PFSK-1 (cell line): ENCODE measurements at regions not wholly inside any gene's neighbourhood (a gene's known extent, or its start where the extent isn't known, plus 50 kb on each side); places are given as distances from the start of the nearest gene placed in this dataset.

Experiments
- FOXP2 ChIP-seq: optimal IDR thresholded peaks from 2 replicates; pipeline ENCODE3; 2011; ENCODE audit warnings: borderline replicate concordance, control low read depth, inconsistent platforms; ENCODE audit not compliant: insufficient read depth; ENCODE audit errors: extremely low read length, extremely low read depth
- POLR2AphosphoS5 ChIP-seq: IDR thresholded peaks from 2 replicates; pipeline ENCODE4 v1.6.1; 2012; ENCODE audit warnings: low read depth, mild to moderate bottlenecking, control low read depth, low read length, moderate library complexity
- SIN3A ChIP-seq: IDR thresholded peaks from 2 replicates; pipeline ENCODE4 v1.6.1; 2012; ENCODE audit warnings: mild to moderate bottlenecking, low read length, moderate library complexity, borderline replicate concordance; ENCODE audit not compliant: insufficient read depth
- TAF1 ChIP-seq: IDR thresholded peaks from 2 replicates; pipeline ENCODE4 v1.6.1; 2012; ENCODE audit warnings: low read length, control low read depth, borderline replicate concordance; ENCODE audit not compliant: insufficient read depth
- TF ChIP-seq, protein P1 (sequence below), 2 experiments: IDR thresholded peaks; 2 replicates each; pipeline versions ENCODE4 v1.6.1 to v1.8.0; 2011 to 2012; ENCODE audit warnings: low read depth in 2 of 2, low read length in 2 of 2, control low read depth in 1 of 2, inconsistent platforms in 1 of 2, mild to moderate bottlenecking in 1 of 2, moderate library complexity in 1 of 2; ENCODE audit not compliant: insufficient read depth in 1 of 2

DNA sequence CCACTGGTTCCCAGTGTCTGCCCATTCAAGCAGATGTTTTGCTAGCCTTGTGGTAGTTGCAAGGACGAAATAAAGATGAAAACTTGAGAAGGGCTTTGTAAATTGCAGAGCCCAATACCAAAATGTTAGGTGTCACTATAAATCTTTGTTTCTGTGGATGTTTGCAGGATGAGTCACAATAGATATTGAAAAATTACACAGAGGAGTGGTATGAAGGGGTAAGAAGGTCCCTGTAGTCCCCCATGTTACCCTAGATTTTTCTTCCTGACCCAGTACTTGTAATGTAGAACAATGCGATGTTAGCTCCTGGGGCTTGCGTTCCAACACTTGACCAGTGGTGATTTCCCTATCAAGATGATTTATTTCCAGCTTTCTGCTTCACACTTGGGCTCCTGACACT, 102.6 kb upstream of the LYZL1 start:
- TF ChIP-seq FOXP2: no peak
- TF ChIP-seq, protein P1, sequence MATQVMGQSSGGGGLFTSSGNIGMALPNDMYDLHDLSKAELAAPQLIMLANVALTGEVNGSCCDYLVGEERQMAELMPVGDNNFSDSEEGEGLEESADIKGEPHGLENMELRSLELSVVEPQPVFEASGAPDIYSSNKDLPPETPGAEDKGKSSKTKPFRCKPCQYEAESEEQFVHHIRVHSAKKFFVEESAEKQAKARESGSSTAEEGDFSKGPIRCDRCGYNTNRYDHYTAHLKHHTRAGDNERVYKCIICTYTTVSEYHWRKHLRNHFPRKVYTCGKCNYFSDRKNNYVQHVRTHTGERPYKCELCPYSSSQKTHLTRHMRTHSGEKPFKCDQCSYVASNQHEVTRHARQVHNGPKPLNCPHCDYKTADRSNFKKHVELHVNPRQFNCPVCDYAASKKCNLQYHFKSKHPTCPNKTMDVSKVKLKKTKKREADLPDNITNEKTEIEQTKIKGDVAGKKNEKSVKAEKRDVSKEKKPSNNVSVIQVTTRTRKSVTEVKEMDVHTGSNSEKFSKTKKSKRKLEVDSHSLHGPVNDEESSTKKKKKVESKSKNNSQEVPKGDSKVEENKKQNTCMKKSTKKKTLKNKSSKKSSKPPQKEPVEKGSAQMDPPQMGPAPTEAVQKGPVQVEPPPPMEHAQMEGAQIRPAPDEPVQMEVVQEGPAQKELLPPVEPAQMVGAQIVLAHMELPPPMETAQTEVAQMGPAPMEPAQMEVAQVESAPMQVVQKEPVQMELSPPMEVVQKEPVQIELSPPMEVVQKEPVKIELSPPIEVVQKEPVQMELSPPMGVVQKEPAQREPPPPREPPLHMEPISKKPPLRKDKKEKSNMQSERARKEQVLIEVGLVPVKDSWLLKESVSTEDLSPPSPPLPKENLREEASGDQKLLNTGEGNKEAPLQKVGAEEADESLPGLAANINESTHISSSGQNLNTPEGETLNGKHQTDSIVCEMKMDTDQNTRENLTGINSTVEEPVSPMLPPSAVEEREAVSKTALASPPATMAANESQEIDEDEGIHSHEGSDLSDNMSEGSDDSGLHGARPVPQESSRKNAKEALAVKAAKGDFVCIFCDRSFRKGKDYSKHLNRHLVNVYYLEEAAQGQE (IDR thresholded peaks at IDR 0.05; ENCODE audit: insufficient read depth in 1 of 2, low read depth in 2 of 2, low read length in 2 of 2): no peak
- no peak for TF ChIP-seq POLR2AphosphoS5

DNA sequence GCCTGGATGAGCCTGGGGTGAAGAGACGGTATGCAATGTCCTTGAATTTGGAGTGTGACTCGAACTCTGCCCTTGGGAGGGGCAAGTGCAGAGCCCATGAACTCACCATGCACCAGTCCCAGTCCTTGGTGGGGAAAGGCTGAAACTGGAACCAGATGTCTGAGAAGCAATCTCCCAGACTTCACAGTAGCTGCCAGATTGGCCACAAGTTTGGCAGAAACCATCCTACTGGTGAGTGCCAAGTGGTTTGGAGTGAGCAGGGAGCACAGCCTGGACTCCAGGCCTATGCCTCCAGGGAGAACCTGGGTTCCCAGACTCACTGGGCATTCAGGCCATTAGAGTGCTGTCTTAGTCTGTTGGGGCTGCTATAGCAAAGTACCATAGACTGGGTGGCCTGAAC, 99.6 kb upstream of the LYZL1 start:
- TF ChIP-seq TAF1 (no peak), SIN3A (no peak), FOXP2 (no peak), POLR2AphosphoS5 (no peak)
- TF ChIP-seq, protein P1 (IDR thresholded peaks at IDR 0.05; ENCODE audit: insufficient read depth in 1 of 2, low read depth in 2 of 2, low read length in 2 of 2): no peak

DNA sequence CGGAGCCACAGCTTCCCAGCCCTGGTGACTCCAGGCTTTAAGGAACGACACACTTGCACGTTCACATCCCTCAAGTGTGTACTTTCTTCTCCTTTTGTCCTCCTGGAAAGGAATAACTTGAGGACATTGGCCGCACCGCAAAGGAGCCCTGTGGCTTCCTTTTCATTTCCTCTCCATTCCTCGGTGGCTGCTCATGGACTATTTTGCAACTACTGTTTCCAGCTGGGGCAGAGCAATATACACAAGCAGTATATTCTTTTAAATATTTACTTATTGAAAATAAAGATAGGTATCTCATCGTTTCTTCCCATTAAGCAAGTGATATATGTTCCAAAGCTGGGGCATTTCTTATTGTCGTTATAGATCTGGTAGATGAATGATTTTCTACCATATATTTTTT, 97.2 kb upstream of the LYZL1 start:
- no peak for TF ChIP-seq POLR2AphosphoS5
- TF ChIP-seq FOXP2: no peak
- no peak for TF ChIP-seq TAF1
- TF ChIP-seq, protein P1 (IDR thresholded peaks at IDR 0.05; ENCODE audit: insufficient read depth in 1 of 2, low read depth in 2 of 2, low read length in 2 of 2): no peak
- no peak for TF ChIP-seq SIN3A

DNA sequence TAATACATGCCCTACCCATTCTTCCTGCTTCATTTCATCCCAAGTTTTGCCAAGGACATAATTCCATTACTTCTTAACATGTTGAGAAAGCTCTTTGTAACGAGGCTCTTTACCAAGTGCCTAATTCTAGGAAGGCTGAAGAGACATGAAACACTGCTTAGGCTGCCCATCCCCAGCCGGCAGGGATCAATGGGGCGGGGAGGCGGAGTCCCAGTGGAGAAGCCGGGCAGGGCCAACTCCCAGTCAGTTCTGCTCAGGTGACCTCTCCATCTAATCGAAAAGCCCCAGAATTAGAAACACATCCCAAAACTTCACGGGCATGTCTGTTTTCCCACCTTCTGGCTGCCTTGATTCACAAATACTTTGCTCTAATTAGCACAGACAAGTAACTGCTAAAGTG, 89.5 kb upstream of the LYZL1 start:
- TF ChIP-seq POLR2AphosphoS5: no peak
- no peak for TF ChIP-seq TAF1
- TF ChIP-seq, protein P1 (IDR thresholded peaks at IDR 0.05; ENCODE audit: insufficient read depth in 1 of 2, low read depth in 2 of 2, low read length in 2 of 2): no peak
- no peak for TF ChIP-seq SIN3A
- TF ChIP-seq FOXP2: no peak

DNA sequence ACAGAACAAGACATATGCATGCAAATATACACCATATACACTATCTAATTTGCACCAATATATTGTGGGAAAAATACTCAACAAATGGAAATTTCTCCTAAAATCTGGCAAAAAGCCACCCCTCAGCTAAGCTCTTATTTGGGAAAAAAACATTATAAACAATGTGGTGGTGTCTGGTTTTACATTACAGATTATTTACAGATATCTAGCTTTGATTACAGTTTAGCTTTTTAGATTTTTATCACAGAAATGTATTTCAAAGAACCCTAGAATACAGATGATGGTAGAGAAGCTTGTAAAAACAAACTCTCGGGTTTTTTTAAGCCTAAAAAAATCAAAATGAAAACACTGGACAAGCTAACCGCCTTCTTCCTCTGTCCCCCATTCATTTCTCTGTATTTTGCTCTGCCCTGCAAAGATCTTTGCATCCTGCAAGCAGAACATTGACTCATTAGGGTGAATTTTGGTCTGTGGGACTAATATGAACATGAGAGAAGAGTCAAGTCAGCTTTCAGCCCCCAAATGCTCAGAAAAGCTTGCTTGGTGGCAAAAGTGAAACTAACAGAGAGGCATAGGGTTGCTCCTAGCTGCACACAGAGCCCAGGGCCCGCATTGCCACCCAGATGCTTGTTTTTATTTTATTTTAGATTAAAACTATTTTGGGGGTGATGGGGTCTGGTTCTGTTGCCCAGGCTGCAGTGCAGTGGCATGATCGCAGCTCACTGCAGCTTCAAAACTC, 88.8 kb upstream of the LYZL1 start:
- TF ChIP-seq FOXP2 (no peak), TAF1 (no peak)
- TF ChIP-seq, protein P1 (IDR thresholded peaks at IDR 0.05; ENCODE audit: insufficient read depth in 1 of 2, low read depth in 2 of 2, low read length in 2 of 2): no peak
